ENCODE measurements at regions not wholly inside any gene's neighbourhood (a gene's known extent, or its start where the extent isn't known, plus 50 kb on each side); places are given as distances from the start of the nearest gene placed in this dataset.

- no peak for DNase-seq (ENCODE audit: low read depth in 1 of 2, low spot score in 1 of 2)
- in situ Hi-C loops (cut with HindIII; ENCODE audit: low pct_unique_long_range_greater_than_20kb, low sequenced_read_pairs), result no loop called here
- TF ChIP-seq JUND (IDR thresholded peaks at IDR 0.05; ENCODE audit: low read depth), result no peak
These were observed 252.8 kb downstream of the REEP3 start for GRCh38 chr10:63773962-63774361.

GRCh38 chr10:63780101-63780500, 258.9 kb downstream of the REEP3 start:
- no peak for TF ChIP-seq JUND (IDR thresholded peaks at IDR 0.05; ENCODE audit: low read depth)
- no peak for DNase-seq (ENCODE audit: low read depth in 1 of 2, low spot score in 1 of 2)
- in situ Hi-C loops (cut with HindIII; ENCODE audit: low pct_unique_long_range_greater_than_20kb, low sequenced_read_pairs), result no loop called here

- in situ Hi-C loops (cut with HindIII; ENCODE audit: low pct_unique_long_range_greater_than_20kb, low sequenced_read_pairs), result no loop called here
- no peak for DNase-seq (ENCODE audit: low read depth in 1 of 2, low spot score in 1 of 2)
- TF ChIP-seq JUND (IDR thresholded peaks at IDR 0.05; ENCODE audit: low read depth), result no peak
These were observed 260.0 kb downstream of the REEP3 start for GRCh38 chr10:63781226-63781625.

- no peak for DNase-seq (ENCODE audit: low read depth in 1 of 2, low spot score in 1 of 2)
- no peak for TF ChIP-seq JUND (IDR thresholded peaks at IDR 0.05; ENCODE audit: low read depth)
- in situ Hi-C loops (cut with HindIII; ENCODE audit: low pct_unique_long_range_greater_than_20kb, low sequenced_read_pairs), result no loop called here
These were observed 262.7 kb downstream of the REEP3 start for GRCh38 chr10:63783882-63784281.

- DNase-seq (ENCODE audit: low read depth in 1 of 2, low spot score in 1 of 2), result no peak
- no peak for TF ChIP-seq JUND (IDR thresholded peaks at IDR 0.05; ENCODE audit: low read depth)
- in situ Hi-C loops (cut with HindIII; ENCODE audit: low pct_unique_long_range_greater_than_20kb, low sequenced_read_pairs), result no loop called here
These were observed 267.1 kb downstream of the REEP3 start for GRCh38 chr10:63788152-63788821.

GRCh38 chr10:63795094-63795860, 274.1 kb downstream of the REEP3 start:
- in situ Hi-C loops (cut with HindIII; ENCODE audit: low pct_unique_long_range_greater_than_20kb, low sequenced_read_pairs), result no loop called here
- DNase-seq (ENCODE audit: low read depth in 1 of 2, low spot score in 1 of 2), result no peak

GRCh38 chr10:63798599-63799498, 277.6 kb downstream of the REEP3 start:
- peak in 1 of 2 experiments; percentile 61 for DNase-seq (ENCODE audit: low read depth in 1 of 2, low spot score in 1 of 2)
- no peak for TF ChIP-seq JUND (IDR thresholded peaks at IDR 0.05; ENCODE audit: low read depth)
- in situ Hi-C loops (cut with HindIII; ENCODE audit: low pct_unique_long_range_greater_than_20kb, low sequenced_read_pairs), result no loop called here

More at GRCh38 chr10:63795094-63795860, 274.1 kb downstream of the REEP3 start:
- no peak for TF ChIP-seq JUND (IDR thresholded peaks at IDR 0.05; ENCODE audit: low read depth)

GRCh38 chr10:63799521-63800300, 278.5 kb downstream of the REEP3 start:
- TF ChIP-seq JUND (IDR thresholded peaks at IDR 0.05; ENCODE audit: low read depth), result no peak
- in situ Hi-C loops (cut with HindIII; ENCODE audit: low pct_unique_long_range_greater_than_20kb, low sequenced_read_pairs), result no loop called here
- DNase-seq (ENCODE audit: low read depth in 1 of 2, low spot score in 1 of 2), result no peak

GRCh38 chr10:63801166-63801565, 280.0 kb downstream of the REEP3 start:
- in situ Hi-C loops (cut with HindIII; ENCODE audit: low pct_unique_long_range_greater_than_20kb, low sequenced_read_pairs), result no loop called here
- no peak for TF ChIP-seq JUND (IDR thresholded peaks at IDR 0.05; ENCODE audit: low read depth)
- no peak for DNase-seq (ENCODE audit: low read depth in 1 of 2, low spot score in 1 of 2)

- TF ChIP-seq JUND (IDR thresholded peaks at IDR 0.05; ENCODE audit: low read depth), result no peak
- no peak for DNase-seq (ENCODE audit: low read depth in 1 of 2, low spot score in 1 of 2)
- in situ Hi-C loops (cut with HindIII; ENCODE audit: low pct_unique_long_range_greater_than_20kb, low sequenced_read_pairs), result no loop called here
These were observed 285.1 kb downstream of the REEP3 start for GRCh38 chr10:63806330-63806729.

- TF ChIP-seq JUND (IDR thresholded peaks at IDR 0.05; ENCODE audit: low read depth), result no peak
- DNase-seq (ENCODE audit: low read depth in 1 of 2, low spot score in 1 of 2), result no peak
- in situ Hi-C loops (cut with HindIII; ENCODE audit: low pct_unique_long_range_greater_than_20kb, low sequenced_read_pairs), result no loop called here
These were observed 291.3 kb downstream of the REEP3 start for GRCh38 chr10:63812501-63812900.

GRCh38 chr10:63819753-63820329, 298.6 kb downstream of the REEP3 start:
- peak; percentile 24 to 73 for DNase-seq (ENCODE audit: low read depth in 1 of 2, low spot score in 1 of 2)
- TF ChIP-seq JUND (IDR thresholded peaks at IDR 0.05; ENCODE audit: low read depth), result no peak
- in situ Hi-C loops (cut with HindIII; ENCODE audit: low pct_unique_long_range_greater_than_20kb, low sequenced_read_pairs), result no loop called here
